Liver (tissue), 8 donors: ENCODE measurements at regions not wholly inside any gene's neighbourhood (a gene's known extent, or its start where the extent isn't known, plus 50 kb on each side); places are given as distances from the start of the nearest gene placed in this dataset.

ENCODE experiments used
- DNase-seq: peaks from one replicate; pipeline ENCODE4 v3.0.0-alpha.2; 2017; ENCODE audit warnings: low spot score
- H3K27ac ChIP-seq, 2 donors: one replicate each; pipeline ENCODE4 v1.7.0; 2013; ENCODE audit warnings: inconsistent platforms in 2 of 2, low read length in 2 of 2, control low read depth in 1 of 2, low read depth in 1 of 2, mild to moderate bottlenecking in 1 of 2
- H3K27me3 ChIP-seq, 4 donors: one replicate each; pipeline versions ENCODE4 v1.6.1 to v1.7.0; 2013; ENCODE audit warnings: low read length in 3 of 4, inconsistent platforms in 1 of 4, mild to moderate bottlenecking in 1 of 4, moderate library complexity in 1 of 4; ENCODE audit not compliant: control insufficient read depth in 4 of 4, insufficient read depth in 4 of 4
- H3K36me3 ChIP-seq, 4 donors: one replicate each; pipeline versions ENCODE4 v1.6.1 to v1.7.0; 2013; ENCODE audit warnings: low read length in 3 of 4, mild to moderate bottlenecking in 3 of 4, low read depth in 1 of 4, moderate library complexity in 1 of 4; ENCODE audit not compliant: control insufficient read depth in 4 of 4, insufficient read depth in 3 of 4
- H3K4me1 ChIP-seq, 4 donors: one replicate each; pipeline versions ENCODE4 v1.6.1 to v1.7.0; 2013; ENCODE audit warnings: low read length in 3 of 4, mild to moderate bottlenecking in 3 of 4, moderate library complexity in 1 of 4; ENCODE audit not compliant: control insufficient read depth in 4 of 4, insufficient read depth in 4 of 4
- H3K4me3 ChIP-seq, 3 donors: one replicate each; pipeline versions ENCODE4 v1.6.1 to v1.7.0; 2013; ENCODE audit warnings: low read length in 3 of 3, control low read depth in 1 of 3, low read depth in 1 of 3, mild to moderate bottlenecking in 1 of 3
- H3K9ac ChIP-seq, 2 donors: one replicate each; pipeline ENCODE4 v1.7.0; 2013; ENCODE audit warnings: low read length in 2 of 2, mild to moderate bottlenecking in 2 of 2, moderate library complexity in 2 of 2, control low read depth in 1 of 2, low read depth in 1 of 2
- H3K9me3 ChIP-seq, 4 donors: one replicate each; pipeline versions ENCODE4 v1.6.1 to v1.7.0; 2013; ENCODE audit warnings: low read length in 3 of 4; ENCODE audit not compliant: control insufficient read depth in 4 of 4
- CTCF ChIP-seq: fragments of 150-350 bp; IDR thresholded peaks from 2 replicates; pipeline ENCODE4 v1.5.1; 2017; ENCODE audit warnings: improper control_type of control experiment, low read depth, low read length; ENCODE audit not compliant: missing input control
- EGR1 ChIP-seq, 2 donors: IDR thresholded peaks; 2 replicates each; pipeline ENCODE4 v1.6.1; 2016 to 2018; ENCODE audit warnings: antibody characterized with exemption in 2 of 2, low read depth in 2 of 2
- FOXA1 ChIP-seq: IDR thresholded peaks from 2 replicates; pipeline ENCODE4 v1.6.1; 2016; ENCODE audit warnings: antibody characterized with exemption
- FOXA2 ChIP-seq: IDR thresholded peaks from 2 replicates; pipeline ENCODE4 v1.6.1; 2016; ENCODE audit warnings: antibody characterized with exemption
- GABPA ChIP-seq, 2 donors: IDR thresholded peaks in 1 of 2; conservative IDR thresholded peaks in 1 of 2; 2 replicates each; pipeline ENCODE4 v1.6.1; 2016; ENCODE audit warnings: antibody characterized with exemption in 2 of 2, mild to moderate bottlenecking in 1 of 2, moderate library complexity in 1 of 2
- HNF4A ChIP-seq, 2 donors: conservative IDR thresholded peaks; 2 replicates each; pipeline ENCODE4 v1.6.1; 2016; ENCODE audit warnings: antibody characterized with exemption in 2 of 2, mild to moderate bottlenecking in 2 of 2
- HNF4G ChIP-seq: IDR thresholded peaks from 2 replicates; pipeline ENCODE4 v1.6.1; 2016; ENCODE audit warnings: antibody characterized with exemption
- JUND ChIP-seq, 2 donors: IDR thresholded peaks; 2 replicates each; pipeline ENCODE4 v1.6.1; 2016; ENCODE audit warnings: antibody characterized with exemption in 2 of 2
- NR2F2 ChIP-seq: IDR thresholded peaks from 2 replicates; pipeline ENCODE4 v1.6.1; 2016; ENCODE audit warnings: antibody characterized with exemption
- RAD21 ChIP-seq, 2 donors: IDR thresholded peaks; 2 replicates each; pipeline ENCODE4 v1.6.1; 2016; ENCODE audit warnings: antibody characterized with exemption in 2 of 2, mild to moderate bottlenecking in 2 of 2
- RXRA ChIP-seq, 2 donors: IDR thresholded peaks; 2 replicates each; pipeline ENCODE4 v1.6.1; 2017 to 2018; ENCODE audit warnings: antibody characterized with exemption in 2 of 2, mild to moderate bottlenecking in 1 of 2
- SP1 ChIP-seq: IDR thresholded peaks from 2 replicates; pipeline ENCODE4 v1.6.1; 2018; ENCODE audit warnings: antibody characterized with exemption, mild to moderate bottlenecking
- TAF1 ChIP-seq: conservative IDR thresholded peaks from 2 replicates; pipeline ENCODE4 v1.6.1; 2016; ENCODE audit warnings: antibody characterized with exemption, mild to moderate bottlenecking
- YY1 ChIP-seq: IDR thresholded peaks from 2 replicates; pipeline ENCODE4 v1.6.1; 2016; ENCODE audit warnings: antibody characterized with exemption, mild to moderate bottlenecking
- WGBS: extraction: QIAGEN DNeasy Blood & Tissue Kit; methylation state at CpG from one replicate; pipeline ENCODE4 v1.1.7; 2013; 5-methylcytosine and 5-hydroxymethylcytosine counted together
- TF ChIP-seq, protein P1 (sequence below): IDR thresholded peaks from 2 replicates; pipeline ENCODE4 v1.6.1; 2016; ENCODE audit warnings: antibody characterized with exemption, mild to moderate bottlenecking
- TF ChIP-seq, protein P2 (sequence below): IDR thresholded peaks from 2 replicates; pipeline ENCODE4 v1.6.1; 2016; ENCODE audit warnings: antibody characterized with exemption
- TF ChIP-seq, protein P3 (sequence below): IDR thresholded peaks from 2 replicates; pipeline ENCODE4 v1.6.1; 2016; ENCODE audit warnings: antibody characterized with exemption
- TF ChIP-seq, protein P4 (sequence below): IDR thresholded peaks from 2 replicates; pipeline ENCODE4 v1.6.1; 2016; ENCODE audit warnings: antibody characterized with exemption
- donor health status: healthy.
- donor health status: healthy.
- donor health status: healthy.
- donor health status: healthy.
- donor health status: healthy.

GRCh38 chr9:89879276-89879675 is 274.5 kb downstream of the GADD45G start:
- no peak overlapping the region for H3K9ac ChIP-seq
- H3K27ac ChIP-seq = no peak overlapping the region
- H3K4me3 ChIP-seq = no peak overlapping the region
- no peaks in the 10 kb centered on the region for H3K9me3 ChIP-seq
- WGBS = 89% methylated on average over 6 of the region's 6 CpGs
- no peak for TF ChIP-seq GABPA (IDR thresholded peaks at IDR 0.05 in 1 of 2, conservative IDR thresholded peaks at IDR 0.05 in 1 of 2)
- TF ChIP-seq YY1 = no peak
- TF ChIP-seq FOXA1 = no peak
- no peak for TF ChIP-seq RXRA (IDR thresholded peaks at IDR 0.05)
- no peak for TF ChIP-seq TAF1
- no peak for TF ChIP-seq SP1
- no peak for TF ChIP-seq FOXA2
- no peak for TF ChIP-seq RAD21 (IDR thresholded peaks at IDR 0.05)
- TF ChIP-seq, protein P1, sequence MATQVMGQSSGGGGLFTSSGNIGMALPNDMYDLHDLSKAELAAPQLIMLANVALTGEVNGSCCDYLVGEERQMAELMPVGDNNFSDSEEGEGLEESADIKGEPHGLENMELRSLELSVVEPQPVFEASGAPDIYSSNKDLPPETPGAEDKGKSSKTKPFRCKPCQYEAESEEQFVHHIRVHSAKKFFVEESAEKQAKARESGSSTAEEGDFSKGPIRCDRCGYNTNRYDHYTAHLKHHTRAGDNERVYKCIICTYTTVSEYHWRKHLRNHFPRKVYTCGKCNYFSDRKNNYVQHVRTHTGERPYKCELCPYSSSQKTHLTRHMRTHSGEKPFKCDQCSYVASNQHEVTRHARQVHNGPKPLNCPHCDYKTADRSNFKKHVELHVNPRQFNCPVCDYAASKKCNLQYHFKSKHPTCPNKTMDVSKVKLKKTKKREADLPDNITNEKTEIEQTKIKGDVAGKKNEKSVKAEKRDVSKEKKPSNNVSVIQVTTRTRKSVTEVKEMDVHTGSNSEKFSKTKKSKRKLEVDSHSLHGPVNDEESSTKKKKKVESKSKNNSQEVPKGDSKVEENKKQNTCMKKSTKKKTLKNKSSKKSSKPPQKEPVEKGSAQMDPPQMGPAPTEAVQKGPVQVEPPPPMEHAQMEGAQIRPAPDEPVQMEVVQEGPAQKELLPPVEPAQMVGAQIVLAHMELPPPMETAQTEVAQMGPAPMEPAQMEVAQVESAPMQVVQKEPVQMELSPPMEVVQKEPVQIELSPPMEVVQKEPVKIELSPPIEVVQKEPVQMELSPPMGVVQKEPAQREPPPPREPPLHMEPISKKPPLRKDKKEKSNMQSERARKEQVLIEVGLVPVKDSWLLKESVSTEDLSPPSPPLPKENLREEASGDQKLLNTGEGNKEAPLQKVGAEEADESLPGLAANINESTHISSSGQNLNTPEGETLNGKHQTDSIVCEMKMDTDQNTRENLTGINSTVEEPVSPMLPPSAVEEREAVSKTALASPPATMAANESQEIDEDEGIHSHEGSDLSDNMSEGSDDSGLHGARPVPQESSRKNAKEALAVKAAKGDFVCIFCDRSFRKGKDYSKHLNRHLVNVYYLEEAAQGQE = no peak
- no peak for TF ChIP-seq CTCF
- TF ChIP-seq, protein P2, sequence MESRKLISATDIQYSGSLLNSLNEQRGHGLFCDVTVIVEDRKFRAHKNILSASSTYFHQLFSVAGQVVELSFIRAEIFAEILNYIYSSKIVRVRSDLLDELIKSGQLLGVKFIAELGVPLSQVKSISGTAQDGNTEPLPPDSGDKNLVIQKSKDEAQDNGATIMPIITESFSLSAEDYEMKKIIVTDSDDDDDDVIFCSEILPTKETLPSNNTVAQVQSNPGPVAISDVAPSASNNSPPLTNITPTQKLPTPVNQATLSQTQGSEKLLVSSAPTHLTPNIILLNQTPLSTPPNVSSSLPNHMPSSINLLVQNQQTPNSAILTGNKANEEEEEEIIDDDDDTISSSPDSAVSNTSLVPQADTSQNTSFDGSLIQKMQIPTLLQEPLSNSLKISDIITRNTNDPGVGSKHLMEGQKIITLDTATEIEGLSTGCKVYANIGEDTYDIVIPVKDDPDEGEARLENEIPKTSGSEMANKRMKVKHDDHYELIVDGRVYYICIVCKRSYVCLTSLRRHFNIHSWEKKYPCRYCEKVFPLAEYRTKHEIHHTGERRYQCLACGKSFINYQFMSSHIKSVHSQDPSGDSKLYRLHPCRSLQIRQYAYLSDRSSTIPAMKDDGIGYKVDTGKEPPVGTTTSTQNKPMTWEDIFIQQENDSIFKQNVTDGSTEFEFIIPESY = no peak
- TF ChIP-seq HNF4A (conservative IDR thresholded peaks at IDR 0.05) = no peak
- TF ChIP-seq, protein P3, sequence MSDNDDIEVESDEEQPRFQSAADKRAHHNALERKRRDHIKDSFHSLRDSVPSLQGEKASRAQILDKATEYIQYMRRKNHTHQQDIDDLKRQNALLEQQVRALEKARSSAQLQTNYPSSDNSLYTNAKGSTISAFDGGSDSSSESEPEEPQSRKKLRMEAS = no peak
- H3K27me3 ChIP-seq = no peaks in the 10 kb centered on the region
- peaks cover 10 to 41% (median 29%) of the 10 kb centered on the region in 4 donors for H3K4me1 ChIP-seq
- DNase-seq = no peak
- no peaks in the 10 kb centered on the region for H3K36me3 ChIP-seq

DNA sequence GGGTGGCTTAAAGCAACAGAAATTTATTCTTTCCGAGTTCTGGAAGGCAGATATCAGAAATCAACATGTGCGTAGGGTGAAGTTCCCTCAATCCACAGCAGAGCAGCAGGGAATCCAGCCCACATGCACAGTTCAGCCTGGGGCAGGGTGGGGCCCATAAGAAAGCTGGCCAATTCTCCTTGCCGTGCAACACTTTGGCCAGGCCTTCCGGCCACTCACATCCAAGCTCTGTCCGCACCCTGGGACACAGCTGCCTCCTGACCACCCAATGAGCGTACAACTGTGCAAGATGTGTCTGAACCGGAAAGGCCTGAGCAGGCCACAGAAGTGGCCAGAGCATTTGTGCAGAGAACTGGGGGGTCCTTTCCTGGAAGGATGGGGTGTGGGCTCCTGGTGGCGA is 274.9 kb downstream of the GADD45G start:
- H3K27me3 ChIP-seq = no peaks in the 10 kb centered on the region
- H3K36me3 ChIP-seq = no peaks in the 10 kb centered on the region
- no peak overlapping the region for H3K4me3 ChIP-seq
- H3K4me1 ChIP-seq = peaks cover 6 to 36% (median 25%) of the 10 kb centered on the region in 4 donors
- no peak overlapping the region for H3K9ac ChIP-seq
- 93% methylated on average over 8 of the region's 8 CpGs for WGBS
- H3K9me3 ChIP-seq = no peaks in the 10 kb centered on the region
- no peak for DNase-seq
- H3K27ac ChIP-seq = no peak overlapping the region
- TF ChIP-seq FOXA1 (no peak), HNF4G (no peak), CTCF (no peak), EGR1 (IDR thresholded peaks at IDR 0.05; ENCODE audit: low read depth in 2 of 2) (no peak), SP1 (no peak), GABPA (IDR thresholded peaks at IDR 0.05 in 1 of 2, conservative IDR thresholded peaks at IDR 0.05 in 1 of 2) (no peak), NR2F2 (no peak), YY1 (no peak), JUND (IDR thresholded peaks at IDR 0.05) (no peak), RAD21 (IDR thresholded peaks at IDR 0.05) (no peak), TAF1 (no peak)
- TF ChIP-seq, protein P2 = no peak
- TF ChIP-seq, protein P4, sequence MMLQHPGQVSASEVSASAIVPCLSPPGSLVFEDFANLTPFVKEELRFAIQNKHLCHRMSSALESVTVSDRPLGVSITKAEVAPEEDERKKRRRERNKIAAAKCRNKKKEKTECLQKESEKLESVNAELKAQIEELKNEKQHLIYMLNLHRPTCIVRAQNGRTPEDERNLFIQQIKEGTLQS = no peak
